ENCODE measurements at regions not wholly inside any gene's neighbourhood (a gene's known extent, or its start where the extent isn't known, plus 50 kb on each side); places are given as distances from the start of the nearest gene placed in this dataset.
"Not testable (repeated sequence)": the region's sequence is repeated elsewhere in the genome, so short reads cannot be mapped to it uniquely, and the experiment has no call there.

DNA sequence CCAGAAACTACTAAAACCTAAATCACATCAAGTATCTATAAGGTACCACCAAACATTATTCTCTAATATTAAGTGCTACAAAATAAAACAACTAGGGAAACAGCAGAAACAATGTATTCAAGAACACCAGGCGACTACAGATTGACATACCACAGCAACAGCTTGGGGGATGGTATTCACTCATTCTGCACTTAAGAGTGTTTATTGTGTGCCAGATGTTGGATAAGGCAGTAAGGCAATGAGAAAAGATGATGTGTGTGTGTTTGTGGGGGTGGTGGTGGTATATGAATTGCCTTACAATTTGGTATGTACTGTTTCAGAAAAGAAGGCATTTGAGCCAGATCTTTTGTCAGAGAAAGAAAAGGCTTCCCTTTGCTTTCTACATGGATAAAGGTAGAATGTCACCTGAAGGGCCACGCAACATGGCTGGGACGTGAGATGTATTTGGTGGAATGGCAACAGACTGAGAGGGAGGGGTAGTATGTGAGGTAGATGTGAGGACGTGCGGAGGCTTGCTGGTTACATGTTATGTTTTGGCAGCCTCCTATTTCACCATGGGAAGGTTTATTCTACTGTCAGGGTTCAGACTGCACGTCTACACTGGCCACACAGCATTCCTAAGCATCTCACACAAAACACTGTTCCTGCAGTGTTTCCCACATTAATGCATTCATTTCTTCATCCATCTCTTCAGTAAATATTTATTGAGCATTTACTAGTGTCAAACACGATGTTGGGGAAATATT is 300.7 kb downstream of the KLF12 start:
- no peak for DNase-seq

DNA sequence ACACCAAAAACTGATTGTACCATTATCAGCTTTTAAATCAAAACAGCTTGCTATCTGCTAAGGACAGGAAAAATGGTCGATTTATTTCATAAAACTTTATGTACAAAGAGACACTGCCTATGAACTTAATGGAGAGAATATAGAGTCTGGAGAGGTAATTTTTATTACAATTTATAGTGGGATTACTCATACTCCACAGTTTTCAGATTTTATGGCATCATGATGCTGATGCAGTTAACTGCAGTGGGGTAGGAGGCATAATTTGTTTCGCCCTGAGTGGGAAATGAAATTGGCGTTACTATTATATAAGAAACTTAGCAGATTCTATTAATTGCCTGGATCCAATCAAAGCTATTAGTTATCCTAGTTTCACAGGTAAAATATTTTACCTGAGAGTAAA is 301.4 kb downstream of the KLF12 start:
- DNase-seq, result no peak

DNA sequence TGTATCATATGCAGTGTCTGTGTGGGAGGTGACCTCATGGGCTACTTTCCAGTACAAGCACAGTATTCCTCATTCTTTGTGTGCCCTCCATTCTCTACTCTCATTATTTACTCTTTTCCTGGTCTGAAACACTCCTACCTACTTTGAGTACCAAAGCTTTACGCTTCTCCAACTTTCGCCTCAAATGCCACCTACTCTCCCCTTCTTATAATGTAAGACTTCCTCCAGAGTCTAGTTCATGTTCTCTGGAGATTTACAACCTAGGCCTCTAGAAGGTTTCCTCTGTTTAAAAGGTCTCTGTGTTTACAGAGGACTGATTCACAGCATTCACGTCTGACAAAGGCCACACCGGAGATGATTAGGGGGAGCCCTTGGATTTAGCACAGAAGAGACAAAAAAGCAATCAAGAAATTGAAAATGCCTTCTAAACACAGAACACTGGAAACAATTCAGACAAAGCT is 302.0 kb downstream of the KLF12 start:
- no peak for DNase-seq

DNA sequence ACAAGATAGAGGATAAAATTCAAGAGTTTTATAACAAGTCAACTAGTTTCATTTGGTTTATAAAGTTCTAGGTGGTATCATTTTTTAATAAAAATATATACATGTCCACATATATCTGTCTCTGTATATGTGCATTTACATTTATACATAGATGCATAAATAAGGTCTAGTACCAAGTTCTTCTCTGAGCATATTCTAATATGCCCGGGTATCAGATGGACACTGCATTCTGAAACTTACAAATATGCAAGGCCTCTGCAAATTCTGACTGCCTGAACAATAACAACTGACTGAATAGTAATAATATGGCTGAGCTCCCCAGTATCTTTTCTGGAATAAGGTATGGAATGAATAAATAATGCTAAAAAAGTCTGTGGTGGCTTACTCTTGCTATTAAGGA is 304.8 kb downstream of the KLF12 start:
- no peak for DNase-seq

DNA sequence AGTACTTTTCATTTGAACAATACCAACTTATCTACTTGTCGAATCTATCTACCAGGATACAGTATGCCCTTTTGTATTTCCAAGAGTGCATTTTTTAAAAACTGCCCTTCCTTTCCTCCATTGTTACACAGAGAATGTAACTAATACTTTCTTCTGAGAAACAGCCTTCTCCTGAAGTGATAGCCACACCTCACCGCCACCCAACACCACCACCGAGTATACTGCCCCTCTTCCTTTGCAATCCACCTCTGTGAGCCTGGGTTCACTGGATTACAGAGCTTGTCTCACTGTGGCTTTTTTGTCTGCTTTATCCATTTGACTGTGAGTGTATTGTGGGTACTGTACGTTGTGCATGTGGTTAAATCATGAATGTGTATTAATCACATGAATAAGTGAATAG is 305.4 kb downstream of the KLF12 start:
- DNase-seq, result no peak

- DNase-seq, result no peak
Measured at GRCh38 chr13:73827434-73827833, 306.8 kb downstream of the KLF12 start.

- DNase-seq, result no peak
Measured at GRCh38 chr13:73825143-73825542, 309.1 kb downstream of the KLF12 start.

DNA sequence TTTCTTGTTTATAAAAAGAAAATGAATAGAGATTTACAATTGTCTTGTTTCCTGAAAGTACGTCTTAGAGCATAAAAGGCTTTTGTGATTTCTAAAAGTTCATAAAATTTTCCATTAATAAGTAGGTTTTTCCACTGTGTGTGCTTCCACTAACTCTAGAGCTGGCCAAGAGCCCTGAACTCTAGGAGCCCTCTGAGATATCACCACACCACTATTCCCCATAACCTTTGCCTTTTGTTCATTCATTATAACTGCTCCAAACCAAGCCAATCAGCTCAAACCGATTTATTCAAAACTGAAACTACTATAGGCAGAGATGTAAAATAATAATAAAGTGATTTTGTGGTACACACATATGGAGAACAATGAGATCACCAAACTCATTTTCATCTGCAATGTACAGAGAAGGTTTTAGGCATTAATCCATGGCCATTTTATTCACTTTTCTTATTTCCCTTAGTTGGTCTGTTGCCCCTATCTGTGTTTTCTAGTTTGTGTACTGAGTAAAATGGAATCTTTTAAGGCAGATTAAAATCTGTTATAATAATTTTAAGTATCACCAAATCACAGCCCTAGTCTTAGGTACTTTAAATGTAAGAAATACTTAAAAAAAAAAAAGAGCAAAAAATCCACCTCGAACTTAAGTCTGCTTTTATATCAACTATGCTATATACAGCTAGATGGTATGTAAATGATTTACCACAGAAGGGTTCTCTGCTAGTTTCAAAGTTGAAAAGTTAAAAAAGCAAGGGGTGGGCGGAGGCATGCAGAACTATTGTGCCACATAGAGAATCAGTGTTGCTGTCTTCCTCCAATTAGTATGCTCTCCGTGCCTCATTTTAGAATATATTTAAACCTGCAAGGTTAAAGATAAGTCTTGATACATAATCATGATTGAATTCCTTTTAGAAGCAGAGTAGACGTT is 311.3 kb downstream of the KLF12 start:
- no peak for DNase-seq

- DNase-seq, result no peak
Measured at GRCh38 chr13:73820688-73821087, 313.5 kb downstream of the KLF12 start.

GRCh38 chr13:73820285-73820684 is 313.9 kb downstream of the KLF12 start:
- DNase-seq, result no peak

DNA sequence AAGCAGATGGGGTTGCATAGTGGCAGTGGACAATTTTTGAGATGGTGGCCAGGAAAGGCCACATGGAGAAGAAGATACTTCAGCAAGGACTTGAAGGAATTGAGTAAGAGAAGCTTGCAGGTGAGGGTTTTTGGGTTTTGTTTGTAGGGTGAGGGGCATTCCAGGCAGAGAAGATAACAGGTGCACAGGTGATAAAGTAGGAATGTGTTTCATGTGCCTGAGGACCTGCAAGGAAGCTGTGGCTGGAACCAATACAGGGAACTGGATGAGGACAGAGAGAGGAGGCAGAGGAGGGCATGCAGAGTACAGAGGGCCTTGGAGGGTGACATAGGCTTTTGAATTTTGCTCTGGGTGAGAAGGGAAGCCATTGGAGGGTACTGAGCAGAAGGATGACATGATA is 314.5 kb downstream of the KLF12 start:
- DNase-seq, result no peak

GRCh38 chr13:73816702-73817101 is 317.5 kb downstream of the KLF12 start:
- DNase-seq, result no peak

DNA sequence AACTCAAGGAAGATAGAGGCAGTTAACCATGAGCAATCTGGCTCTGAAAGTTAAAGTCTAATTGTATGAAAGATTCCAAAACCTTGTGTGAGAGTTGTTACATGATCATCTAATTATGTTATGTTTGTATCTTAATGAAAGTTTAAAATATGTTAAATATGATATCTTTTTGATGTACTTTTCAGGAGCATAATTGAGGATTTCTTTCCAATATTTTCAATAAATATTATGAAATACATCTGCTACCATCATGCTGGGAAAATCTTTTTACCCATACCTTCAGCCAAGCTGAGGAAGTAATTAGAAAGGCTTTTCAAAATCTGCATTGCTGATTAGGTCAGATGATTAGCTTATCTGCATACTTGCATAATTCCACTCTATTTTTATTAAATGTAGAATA is 318.4 kb downstream of the KLF12 start:
- no peak for DNase-seq

GRCh38 chr13:73810647-73811046 is 323.6 kb downstream of the KLF12 start:
- no peak for DNase-seq

DNA sequence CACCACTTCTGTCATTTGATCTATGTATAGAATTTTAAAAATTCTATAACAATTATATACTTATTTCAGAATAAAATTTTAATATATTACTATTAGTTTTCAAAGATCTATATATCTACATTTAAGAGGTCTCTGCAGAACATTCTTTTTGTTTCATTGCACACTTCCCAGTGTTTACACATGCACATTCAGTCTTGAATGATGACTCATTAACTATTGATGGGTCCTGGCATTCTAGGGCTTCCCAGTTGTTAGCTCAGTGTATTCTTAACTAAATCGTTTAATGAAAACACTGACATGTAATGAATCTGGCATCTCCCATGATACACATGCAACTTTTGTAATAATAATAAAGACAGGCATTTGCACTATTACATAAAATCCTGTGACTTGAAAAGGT is 324.6 kb downstream of the KLF12 start:
- no peak for DNase-seq

DNA sequence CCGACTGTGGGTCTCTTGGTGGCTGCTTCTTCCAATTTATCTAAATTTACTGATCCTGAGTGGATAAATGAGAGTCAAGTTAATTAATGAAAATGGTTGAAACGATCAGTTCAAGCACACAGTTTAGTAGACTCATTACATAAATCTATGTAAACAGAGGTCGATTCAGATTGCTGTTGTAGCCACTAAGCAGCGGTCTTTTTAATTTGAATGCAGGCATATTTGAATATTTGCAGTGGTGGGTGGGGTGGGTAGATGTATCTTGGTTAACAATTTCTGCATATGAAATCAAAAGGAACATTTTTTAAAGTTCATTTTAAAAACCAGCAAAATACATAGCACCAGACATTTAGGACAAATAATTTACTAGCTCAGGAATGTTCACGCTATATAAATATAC is 325.9 kb downstream of the KLF12 start:
- DNase-seq, result no peak

DNA sequence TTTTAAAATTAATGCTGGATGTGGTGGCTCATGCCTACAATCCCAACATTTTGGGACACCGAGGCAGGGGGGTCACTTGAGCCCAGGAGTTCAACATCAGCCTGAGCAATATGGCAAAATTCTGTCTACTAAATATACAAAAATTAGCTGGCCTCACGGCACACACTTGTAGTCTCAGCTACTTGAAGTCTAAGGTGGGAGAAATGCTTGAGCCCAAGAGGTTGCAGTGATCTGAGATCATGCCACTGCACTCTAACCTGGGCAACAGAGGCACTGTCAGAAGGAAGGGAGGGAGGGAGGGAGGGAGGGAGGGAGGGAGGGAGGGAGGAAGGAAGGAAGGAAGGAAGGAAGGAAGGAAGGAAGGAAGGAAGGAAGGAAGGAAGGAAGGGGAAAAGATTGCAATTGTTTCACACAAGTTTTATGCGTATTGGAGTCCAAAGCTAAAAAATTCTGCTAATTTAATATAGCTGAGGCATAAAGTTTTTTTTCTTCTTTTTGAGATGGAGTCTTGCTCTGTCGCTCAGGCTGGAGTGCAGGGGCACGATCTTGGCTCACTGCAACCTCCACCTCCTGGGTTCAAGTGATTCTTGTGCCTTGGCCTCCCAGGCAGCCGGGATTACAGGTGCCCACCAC is 328.8 kb downstream of the KLF12 start:
- DNase-seq, result not testable (repeated sequence)

GRCh38 chr13:73803997-73804396 is 330.2 kb downstream of the KLF12 start:
- no peak for DNase-seq

- DNase-seq, result no peak
Measured at GRCh38 chr13:73800011-73800410, 334.2 kb downstream of the KLF12 start.

GRCh38 chr13:73794755-73795154 is 339.4 kb downstream of the KLF12 start:
- no peak for DNase-seq

DNA sequence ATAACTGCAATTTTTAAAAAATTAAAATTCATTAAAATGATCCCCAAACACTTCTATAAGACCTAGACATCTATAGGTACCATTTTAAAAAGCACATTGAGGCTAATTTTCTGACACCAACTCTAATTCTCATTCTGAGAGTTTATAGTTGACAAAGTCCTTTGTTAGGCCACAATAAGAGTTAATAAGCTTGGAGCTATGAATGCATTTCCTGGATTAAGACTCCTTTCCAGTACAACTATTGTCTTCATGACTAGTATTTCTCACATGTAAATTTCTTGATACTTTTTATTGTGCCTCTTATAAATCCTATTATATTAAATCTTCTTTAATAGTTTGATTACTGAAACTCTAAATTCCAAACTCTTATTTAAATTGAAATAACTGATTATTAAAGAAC is 340.8 kb downstream of the KLF12 start:
- DNase-seq, result no peak

GRCh38 chr13:73792796-73793195 is 341.4 kb downstream of the KLF12 start:
- DNase-seq, result no peak

Measured in suppressor macrophage treated with lipopolysaccharide for 1 hour (primary cell).